Uterus (tissue), 3 donors: ENCODE measurements at regions not wholly inside any gene's neighbourhood (a gene's known extent, or its start where the extent isn't known, plus 50 kb on each side); places are given as distances from the start of the nearest gene placed in this dataset.

ENCODE experiments used
- DNase-seq, 2 donors: peaks; one replicate each; pipeline ENCODE4 v3.0.0-alpha.2; 2019 to 2020
- H3K27ac ChIP-seq, 2 donors: fragments of 200-600 bp; sonication (generic); 1 replicate in 1 of 2; 2 replicates in 1 of 2; pipeline ENCODE4 v1.5.1; 2016 to 2018
- H3K27me3 ChIP-seq, 2 donors: fragments of 200-600 bp; sonication (generic); one replicate each; pipeline ENCODE4 v1.5.1; 2018 to 2019; ENCODE audit warnings: control low read depth in 1 of 2
- H3K36me3 ChIP-seq, 2 donors: fragments of 200-600 bp; sonication (generic); one replicate each; pipeline ENCODE4 v1.5.1; 2019; ENCODE audit warnings: control low read depth in 1 of 2
- H3K4me1 ChIP-seq, 2 donors: fragments of 200-600 bp; sonication (generic); one replicate each; pipeline ENCODE4 v1.5.1; 2018 to 2019; ENCODE audit warnings: control low read depth in 1 of 2
- H3K4me3 ChIP-seq, 2 donors: fragments of 200-600 bp; sonication (generic); 1 replicate in 1 of 2; 2 replicates in 1 of 2; pipeline ENCODE4 v1.5.1; 2018 to 2019; ENCODE audit warnings: mild to moderate bottlenecking in 1 of 2
- H3K9me3 ChIP-seq, 2 donors: fragments of 200-600 bp; sonication (generic); one replicate each; pipeline ENCODE4 v1.5.1; 2019; ENCODE audit warnings: control low read depth in 1 of 2
- POLR2A ChIP-seq, 2 donors: fragments of 450-650 bp; IDR thresholded peaks; one replicate each; pipeline ENCODE4 v1.6.1; 2016; ENCODE audit warnings: antibody characterized with exemption in 2 of 2, mild to moderate bottlenecking in 1 of 2, moderate library complexity in 1 of 2
- intact Hi-C: fragments of 100-400 bp; cut with DNase I; formaldehyde crosslinking; loops from one replicate; pipeline ENCODE4 v1.15.1; 2023; ENCODE audit warnings: low total_unique reads
- TF ChIP-seq, protein P1 (sequence below), 4 experiments: fragments of 200-600 bp in 2 of 4; fragments of 450-650 bp in 2 of 4; sonication (generic) in 2 of 4; IDR thresholded peaks; one replicate each; pipeline ENCODE4 v1.5.1; 2016 to 2019; ENCODE audit warnings: antibody characterized with exemption in 4 of 4, mild to moderate bottlenecking in 2 of 4, moderate library complexity in 1 of 4
- donor health status: DM: yes; HTN: yes; CAD: no.

GRCh38 chr15:58285212-58285920, 146.4 kb upstream of the LIPC start:
- TF ChIP-seq, protein P1, sequence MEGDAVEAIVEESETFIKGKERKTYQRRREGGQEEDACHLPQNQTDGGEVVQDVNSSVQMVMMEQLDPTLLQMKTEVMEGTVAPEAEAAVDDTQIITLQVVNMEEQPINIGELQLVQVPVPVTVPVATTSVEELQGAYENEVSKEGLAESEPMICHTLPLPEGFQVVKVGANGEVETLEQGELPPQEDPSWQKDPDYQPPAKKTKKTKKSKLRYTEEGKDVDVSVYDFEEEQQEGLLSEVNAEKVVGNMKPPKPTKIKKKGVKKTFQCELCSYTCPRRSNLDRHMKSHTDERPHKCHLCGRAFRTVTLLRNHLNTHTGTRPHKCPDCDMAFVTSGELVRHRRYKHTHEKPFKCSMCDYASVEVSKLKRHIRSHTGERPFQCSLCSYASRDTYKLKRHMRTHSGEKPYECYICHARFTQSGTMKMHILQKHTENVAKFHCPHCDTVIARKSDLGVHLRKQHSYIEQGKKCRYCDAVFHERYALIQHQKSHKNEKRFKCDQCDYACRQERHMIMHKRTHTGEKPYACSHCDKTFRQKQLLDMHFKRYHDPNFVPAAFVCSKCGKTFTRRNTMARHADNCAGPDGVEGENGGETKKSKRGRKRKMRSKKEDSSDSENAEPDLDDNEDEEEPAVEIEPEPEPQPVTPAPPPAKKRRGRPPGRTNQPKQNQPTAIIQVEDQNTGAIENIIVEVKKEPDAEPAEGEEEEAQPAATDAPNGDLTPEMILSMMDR (IDR thresholded peaks at IDR 0.05) = no peak
- no peak for TF ChIP-seq POLR2A (IDR thresholded peaks at IDR 0.05)
- no peak for DNase-seq
- intact Hi-C loops = no loop called here

GRCh38 chr15:58285921-58286278, 145.9 kb upstream of the LIPC start:
- Histone ChIP-seq H3K9me3 (no peaks in the 10 kb centered on the region), H3K27me3 (no peaks in the 10 kb centered on the region), H3K4me1 (no peaks in the 10 kb centered on the region), H3K4me3 (no peak overlapping the region), H3K27ac (no peak overlapping the region), H3K36me3 (no peaks in the 10 kb centered on the region)
- TF ChIP-seq POLR2A (IDR thresholded peaks at IDR 0.05) = no peak
- TF ChIP-seq, protein P1 (IDR thresholded peaks at IDR 0.05) = no peak
- DNase-seq = no peak
- intact Hi-C loops = no loop called here

More at GRCh38 chr15:58285212-58285920, 146.4 kb upstream of the LIPC start:
- Histone ChIP-seq H3K4me1 (no peaks in the 10 kb centered on the region), H3K9me3 (no peaks in the 10 kb centered on the region), H3K27ac (no peak overlapping the region), H3K4me3 (no peak overlapping the region), H3K36me3 (no peaks in the 10 kb centered on the region), H3K27me3 (no peaks in the 10 kb centered on the region)

DNA sequence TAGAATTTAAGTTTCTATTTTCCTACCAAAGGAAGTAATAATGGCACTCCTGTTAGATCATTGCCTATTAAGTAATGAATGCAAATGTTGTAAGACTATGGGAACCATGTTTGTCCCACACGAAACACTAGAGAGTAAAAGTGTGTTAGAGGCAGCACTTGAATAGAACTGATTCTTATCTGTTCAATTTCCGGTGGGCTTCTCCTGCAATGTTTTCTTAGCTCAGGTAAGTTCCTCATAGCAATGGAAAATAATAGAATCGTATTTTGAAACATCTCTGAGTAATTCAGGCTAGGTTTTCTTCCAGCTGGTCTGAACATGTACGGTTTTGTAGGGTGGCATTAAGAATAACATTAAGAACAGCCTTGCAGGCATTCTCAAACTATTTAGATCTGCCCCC, 145.3 kb upstream of the LIPC start:
- H3K4me1 ChIP-seq = no peaks in the 10 kb centered on the region
- intact Hi-C loops = no loop called here
- TF ChIP-seq POLR2A (IDR thresholded peaks at IDR 0.05) = no peak
- TF ChIP-seq, protein P1 (IDR thresholded peaks at IDR 0.05) = no peak
- no peaks in the 10 kb centered on the region for H3K36me3 ChIP-seq
- H3K4me3 ChIP-seq = no peak overlapping the region
- no peaks in the 10 kb centered on the region for H3K27me3 ChIP-seq
- H3K27ac ChIP-seq = no peak overlapping the region
- no peaks in the 10 kb centered on the region for H3K9me3 ChIP-seq
- no peak for DNase-seq

DNA sequence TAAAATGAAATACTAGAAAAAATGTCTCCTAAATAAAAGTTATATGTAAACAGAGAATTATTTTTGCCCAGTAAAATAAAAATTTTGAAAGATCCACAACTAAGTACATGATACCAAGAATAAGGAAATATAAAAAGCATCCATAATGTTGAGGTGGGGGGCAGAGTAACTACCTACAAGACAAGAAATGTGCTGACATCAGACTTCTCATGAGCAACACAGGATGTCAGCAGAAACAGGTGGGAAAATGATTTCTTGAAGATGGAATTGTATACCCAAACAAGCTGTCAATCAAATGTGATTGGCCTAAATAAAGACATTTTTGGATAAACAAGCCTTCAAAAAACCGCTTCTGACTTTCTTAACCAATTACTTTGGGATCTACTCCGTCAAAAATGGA, 143.9 kb upstream of the LIPC start:
- intact Hi-C loops = no loop called here
- H3K4me3 ChIP-seq = no peak overlapping the region
- H3K4me1 ChIP-seq = no peaks in the 10 kb centered on the region

GRCh38 chr15:58288592-58288991, 143.2 kb upstream of the LIPC start:
- no peak overlapping the region for H3K27ac ChIP-seq
- TF ChIP-seq, protein P1 (IDR thresholded peaks at IDR 0.05) = no peak
- no peaks in the 10 kb centered on the region for H3K4me1 ChIP-seq
- H3K27me3 ChIP-seq = no peaks in the 10 kb centered on the region
- H3K9me3 ChIP-seq = no peaks in the 10 kb centered on the region
- H3K4me3 ChIP-seq = no peak overlapping the region
- no peak for DNase-seq
- H3K36me3 ChIP-seq = no peaks in the 10 kb centered on the region
- intact Hi-C loops = no loop called here

More for the DNA sequence above, 143.9 kb upstream of the LIPC start:
- H3K27ac ChIP-seq = no peak overlapping the region
- H3K36me3 ChIP-seq = no peaks in the 10 kb centered on the region
- TF ChIP-seq, protein P1 (IDR thresholded peaks at IDR 0.05) = no peak
- no peak for TF ChIP-seq POLR2A (IDR thresholded peaks at IDR 0.05)
- H3K27me3 ChIP-seq = no peaks in the 10 kb centered on the region
- H3K9me3 ChIP-seq = no peaks in the 10 kb centered on the region
- no peak for DNase-seq
